DMS114 treated with DMSO at 0.1 percent for 48 hours (cell line): ENCODE measurements at regions not wholly inside any gene's neighbourhood (a gene's known extent, or its start where the extent isn't known, plus 50 kb on each side); places are given as distances from the start of the nearest gene placed in this dataset.

ENCODE experiments used
- DNase-seq: peaks from one replicate; lab custom pipeline; 2025; ENCODE audit not compliant: unreplicated experiment; lab: John Stamatoyannopoulos, UW

DNA sequence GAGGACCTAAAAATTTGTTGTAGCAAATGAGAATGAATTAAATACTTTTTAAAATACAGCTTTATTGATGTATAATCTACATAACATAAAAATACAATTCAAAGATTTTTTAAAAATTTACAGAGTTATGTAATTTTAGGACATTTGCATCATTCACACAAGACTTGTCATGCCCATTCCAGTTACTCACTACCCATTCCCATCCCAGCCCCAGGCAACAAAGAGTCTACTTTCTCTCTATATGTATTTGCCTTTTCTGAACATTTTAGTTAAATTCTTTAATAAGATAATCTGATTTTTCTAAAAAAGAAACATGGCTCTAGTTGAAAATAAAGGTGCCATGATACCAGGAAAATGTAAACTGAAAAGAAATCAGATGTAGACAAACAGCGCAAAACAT, 354.2 kb downstream of the PMP22 start:
- no peak for DNase-seq

GRCh38 chr17:14904386-14904785, 360.7 kb downstream of the PMP22 start:
- DNase-seq: no peak

GRCh38 chr17:14903854-14904253, 361.3 kb downstream of the PMP22 start:
- no peak for DNase-seq

DNA sequence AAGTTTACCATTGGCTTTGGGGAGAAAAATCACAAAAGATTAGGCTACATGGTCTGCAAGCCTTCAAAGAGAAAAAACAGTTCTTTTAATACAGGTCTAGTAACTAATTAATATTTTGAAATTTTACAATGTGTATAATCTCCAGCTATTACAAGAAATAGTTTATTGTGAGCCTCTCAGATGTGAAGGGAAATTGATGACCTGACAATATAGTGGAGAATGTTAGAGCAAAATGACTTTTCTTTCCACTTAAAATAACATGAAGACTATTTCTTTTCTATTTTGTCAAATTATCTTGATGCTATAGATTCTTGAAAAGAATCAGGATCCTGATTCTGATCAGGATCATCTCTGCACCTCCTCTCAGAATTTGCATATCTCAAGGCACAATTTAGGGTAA, 362.3 kb downstream of the PMP22 start:
- no peak for DNase-seq

DNA sequence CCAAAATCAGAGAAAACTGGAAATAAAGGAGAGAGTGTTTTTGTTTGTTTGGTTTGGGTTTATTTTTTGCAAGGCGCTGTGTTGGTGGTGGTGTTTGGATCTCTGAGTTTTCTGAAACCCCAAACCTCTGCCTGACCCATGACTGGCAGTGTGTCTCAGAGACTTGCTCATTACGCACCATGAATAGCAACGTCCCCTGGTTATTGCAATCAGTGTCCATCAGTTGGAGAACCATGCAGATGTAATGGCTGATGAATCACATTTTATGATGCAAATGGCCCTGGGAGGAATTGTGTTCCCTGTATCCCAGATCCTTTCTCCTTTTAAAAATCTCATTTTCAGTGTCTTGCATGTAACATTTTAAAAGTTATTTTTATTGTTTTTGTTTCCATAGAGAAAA, 362.8 kb downstream of the PMP22 start:
- no peak for DNase-seq

- DNase-seq: no peak
These were observed 363.8 kb downstream of the PMP22 start for GRCh38 chr17:14901376-14901775.

- no peak for DNase-seq
These were observed 378.9 kb downstream of the PMP22 start for GRCh38 chr17:14886200-14886739.

DNA sequence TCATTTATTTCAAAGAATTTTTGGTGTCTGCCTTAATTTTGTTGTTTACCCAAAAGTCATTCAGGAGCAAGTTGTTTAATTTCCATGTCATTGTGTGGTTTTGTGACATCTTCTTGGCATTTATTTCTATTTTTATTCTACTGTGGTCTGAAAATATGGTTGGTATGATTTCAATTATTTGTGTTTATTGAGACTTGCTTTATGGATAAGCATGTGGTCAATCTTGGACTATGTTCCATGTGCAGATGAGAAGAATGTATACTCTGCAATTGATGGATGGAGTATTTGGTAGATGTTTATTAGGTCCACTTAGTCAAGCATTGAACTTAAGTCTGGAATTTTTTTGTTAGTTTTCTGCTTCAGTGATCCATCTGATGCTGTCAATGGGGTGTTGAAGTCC, 383.0 kb downstream of the PMP22 start:
- DNase-seq: no peak

DNA sequence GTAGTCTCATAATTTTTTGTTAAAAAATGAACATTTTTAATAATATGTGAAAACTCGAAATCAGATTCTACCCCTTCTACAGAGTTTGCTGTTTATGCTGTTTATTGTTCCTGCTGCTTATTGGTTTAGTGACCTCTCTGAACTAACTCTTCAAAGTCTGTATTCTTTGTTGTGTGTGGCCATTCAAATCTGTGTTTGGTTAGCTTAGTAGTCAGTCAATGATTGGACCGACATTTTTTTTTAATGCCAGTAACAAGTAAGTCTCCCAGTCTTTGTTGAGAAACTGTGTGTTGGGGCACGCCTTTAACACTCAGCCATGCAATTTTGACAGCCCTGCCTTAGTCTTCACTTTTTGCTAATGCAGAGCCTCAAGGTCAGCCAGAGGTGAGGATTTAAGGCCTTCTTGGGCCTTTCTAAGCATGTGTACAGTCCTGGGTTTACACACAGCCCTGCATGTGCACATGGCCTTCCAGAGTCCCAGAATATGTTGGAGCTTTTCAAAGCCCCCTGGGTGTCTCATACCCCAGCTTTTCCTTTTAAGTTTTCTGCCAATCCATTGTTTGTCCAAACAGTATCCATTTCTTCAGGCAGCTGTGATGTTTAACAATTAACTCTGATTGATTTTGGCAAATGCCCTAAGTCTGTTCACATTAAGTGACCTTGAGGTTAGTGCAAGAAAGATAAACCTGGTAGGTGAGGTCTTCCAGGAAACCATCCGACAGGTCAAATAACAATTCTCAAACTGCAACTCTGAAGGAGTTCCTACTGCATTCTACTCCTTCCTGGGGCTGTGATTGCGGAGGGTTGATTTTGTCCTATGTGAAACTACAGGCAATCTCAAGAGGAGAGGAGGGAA, 389.3 kb downstream of the PMP22 start:
- no peak for DNase-seq

GRCh38 chr17:14873996-14874395, 391.1 kb downstream of the PMP22 start:
- no peak for DNase-seq

- no peak for DNase-seq
These were observed 391.6 kb downstream of the PMP22 start for GRCh38 chr17:14873540-14873939.

- no peak for DNase-seq
These were observed 393.2 kb downstream of the PMP22 start for GRCh38 chr17:14871921-14872320.

DNA sequence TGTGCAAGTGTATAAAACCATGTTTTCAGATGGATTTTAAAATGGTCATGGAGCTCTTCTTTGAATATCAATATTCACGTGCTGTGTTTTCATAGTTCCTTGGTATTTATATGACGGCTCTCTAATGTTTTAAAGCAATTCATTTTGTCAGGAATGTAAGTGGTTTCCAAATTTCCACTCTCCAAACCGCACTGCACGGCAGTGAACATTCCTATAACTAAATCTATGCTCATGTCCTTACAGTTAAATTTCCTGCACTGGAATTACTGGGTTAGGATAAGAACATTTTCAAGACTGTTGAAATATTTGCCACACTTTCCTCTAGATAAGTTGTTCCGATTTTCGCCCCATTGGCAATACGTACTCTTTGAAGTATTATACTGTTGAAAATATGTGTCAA, 398.9 kb downstream of the PMP22 start:
- DNase-seq: no peak

DNA sequence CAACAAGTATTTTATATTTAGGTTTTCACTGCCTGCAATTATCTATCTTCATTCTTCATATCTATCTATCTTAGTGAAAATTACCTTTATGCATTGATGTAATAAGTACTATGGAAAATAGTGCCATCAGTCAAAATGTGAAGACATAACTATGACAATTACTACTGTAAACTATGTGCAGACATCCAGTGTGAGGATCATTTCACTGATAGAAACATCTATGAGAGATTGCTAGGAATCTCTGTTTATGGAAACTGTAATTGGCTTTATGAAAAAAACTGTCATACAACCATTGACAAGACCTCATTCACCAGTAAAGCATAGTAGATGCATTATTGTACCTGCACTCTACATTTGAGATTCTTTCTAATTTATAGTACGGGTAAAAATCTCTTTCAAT, 401.0 kb downstream of the PMP22 start:
- no peak for DNase-seq

- no peak for DNase-seq
These were observed 405.6 kb downstream of the PMP22 start for GRCh38 chr17:14859542-14859941.

- DNase-seq: no peak
These were observed 408.9 kb downstream of the PMP22 start for GRCh38 chr17:14856176-14856575.

DNA sequence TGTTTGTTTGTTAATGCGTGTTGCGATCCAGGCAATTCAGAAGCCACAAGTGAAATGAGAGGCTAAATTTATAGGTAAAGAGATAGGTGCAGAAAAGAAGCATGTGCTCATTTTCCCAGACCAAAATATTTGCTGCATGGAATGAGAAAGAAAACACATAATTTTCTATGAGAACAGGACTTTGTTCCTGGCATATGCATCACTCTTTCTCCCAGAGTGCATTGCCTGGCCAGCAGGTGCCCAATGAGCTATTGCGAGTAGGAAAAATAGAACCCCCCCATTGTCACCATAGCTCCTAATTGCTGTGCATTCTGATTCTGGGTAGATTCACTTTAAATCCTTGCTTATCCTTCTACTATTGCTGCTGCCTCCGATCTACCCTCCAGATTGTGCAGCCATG, 410.4 kb downstream of the PMP22 start:
- no peak for DNase-seq

DNA sequence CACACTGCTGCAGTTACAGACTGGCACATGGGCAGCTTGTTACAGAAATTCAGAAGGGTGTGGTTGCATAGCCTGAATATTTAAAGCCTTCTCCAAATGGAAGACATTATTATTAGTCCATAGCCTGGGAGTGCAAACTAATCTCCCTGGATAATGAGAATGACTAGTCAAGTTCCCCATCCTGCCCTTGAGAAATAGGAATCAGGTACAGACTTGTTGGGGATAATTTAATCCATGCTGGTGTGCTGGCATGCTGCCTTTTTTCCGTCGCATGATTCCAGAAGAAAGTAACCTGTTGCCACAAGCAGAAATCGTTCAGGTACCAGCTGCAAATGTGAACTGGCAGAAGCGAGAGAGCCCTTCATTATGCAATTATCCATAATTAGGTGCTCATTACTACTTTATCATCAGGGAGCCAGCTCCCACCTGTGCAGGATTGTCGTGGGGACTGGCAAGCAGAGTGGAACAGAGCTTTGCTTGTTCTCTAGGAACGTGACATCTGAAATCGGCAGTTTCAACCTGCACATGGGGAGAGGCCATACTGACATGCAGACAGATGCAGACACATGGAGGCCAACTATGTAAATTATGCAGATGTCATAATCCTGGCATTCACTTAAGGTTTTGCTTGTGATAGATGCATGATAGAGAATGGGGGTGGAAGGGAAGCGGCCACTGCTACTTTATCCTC, 419.4 kb downstream of the PMP22 start:
- DNase-seq: no peak

GRCh38 chr17:14843086-14843795, 421.9 kb downstream of the PMP22 start:
- no peak for DNase-seq

DNA sequence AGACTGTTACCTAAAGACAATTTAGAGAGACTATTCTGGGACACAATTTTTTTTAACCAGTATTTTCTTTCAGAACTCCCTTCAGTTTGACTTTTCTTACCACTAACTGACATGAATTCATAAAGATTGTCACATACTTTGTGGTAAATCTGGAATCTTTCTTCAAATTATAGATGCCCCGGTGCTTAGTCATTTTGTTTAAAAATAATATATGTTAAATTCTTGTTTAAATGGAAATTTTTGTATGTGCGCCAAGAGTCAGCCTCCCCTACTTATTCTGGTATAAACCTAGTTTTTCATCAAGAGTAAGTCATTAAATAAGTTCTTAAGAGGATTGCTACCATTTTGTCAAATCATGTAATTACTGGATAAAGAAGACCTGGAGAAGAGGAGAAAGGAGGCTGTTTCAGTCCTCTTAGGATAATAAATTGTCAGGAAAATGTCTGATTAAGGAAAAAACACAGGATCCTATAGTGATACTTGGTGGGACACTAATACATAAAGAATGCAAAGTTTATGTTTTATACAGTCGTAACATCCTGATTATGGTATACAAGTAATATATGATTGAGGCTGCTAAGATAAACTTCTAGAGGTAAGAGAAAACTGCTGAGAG, 424.4 kb downstream of the PMP22 start:
- no peak for DNase-seq

DNA sequence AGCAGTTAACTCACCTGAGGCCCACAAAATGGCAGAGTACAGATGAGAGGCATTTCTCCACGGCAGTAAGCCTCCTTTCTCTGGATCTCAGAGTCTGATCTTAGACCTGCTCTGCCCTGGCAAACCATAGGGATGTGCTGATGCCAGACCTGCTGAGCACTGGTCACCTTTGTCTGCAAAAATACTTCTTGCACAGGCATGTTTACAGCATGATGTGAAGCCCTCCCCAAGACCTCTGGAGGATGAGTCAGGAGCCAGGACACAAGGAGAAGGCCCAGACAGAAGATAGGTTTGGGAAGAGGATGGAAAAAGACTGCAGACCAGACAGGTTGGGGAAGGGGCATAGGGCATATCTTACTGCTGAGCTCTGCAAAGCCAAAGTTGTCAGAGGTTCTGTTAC, 426.6 kb downstream of the PMP22 start:
- no peak for DNase-seq
